Astrocyte (in vitro differentiated cells and primary cell): ENCODE measurements at regions not wholly inside any gene's neighbourhood (a gene's known extent, or its start where the extent isn't known, plus 50 kb on each side); places are given as distances from the start of the nearest gene placed in this dataset.

Experiments used
- CTCF ChIP-seq: IDR thresholded peaks from 2 replicates; pipeline ENCODE4 v1.5.1; 2011; ENCODE audit warnings: low read depth, mild to moderate bottlenecking, inconsistent platforms, low read length, moderate library complexity; ENCODE audit not compliant: insufficient read depth
- EZH2 ChIP-seq: IDR thresholded peaks from 2 replicates; pipeline ENCODE4 v1.6.1; 2012; ENCODE audit warnings: mild to moderate bottlenecking, low read length, inconsistent platforms; ENCODE audit not compliant: insufficient read depth

- no peak for TF ChIP-seq CTCF
- TF ChIP-seq EZH2, result no peak
Measured at GRCh38 chr5:39517800-39518199, 93.0 kb upstream of the DAB2 start.
